Superior temporal gyrus (tissue), 1 donor: ENCODE measurements at regions not wholly inside any gene's neighbourhood (a gene's known extent, or its start where the extent isn't known, plus 50 kb on each side); places are given as distances from the start of the nearest gene placed in this dataset.

Source experiments
- DNase-seq: peaks from one replicate; pipeline ENCODE4 v3.0.0-alpha.2; 2016; ENCODE audit errors: extremely low spot score

GRCh38 chrX:130974323-130974722 is 71.3 kb upstream of the ENOX2 start:
- no peak for DNase-seq

GRCh38 chrX:130975947-130976346 is 72.9 kb upstream of the ENOX2 start:
- DNase-seq = peak; percentile 71

GRCh38 chrX:130981836-130982235 is 76.3 kb upstream of the ARHGAP36 start:
- no peak for DNase-seq

- DNase-seq = no peak
Measured at GRCh38 chrX:130984782-130985181, 73.4 kb upstream of the ARHGAP36 start.

- no peak for DNase-seq
Measured at GRCh38 chrX:130987241-130987640, 70.9 kb upstream of the ARHGAP36 start.

GRCh38 chrX:130990723-130991122 is 67.4 kb upstream of the ARHGAP36 start:
- no peak for DNase-seq

GRCh38 chrX:130994671-130995070 is 63.5 kb upstream of the ARHGAP36 start:
- DNase-seq = no peak

GRCh38 chrX:130995439-130995838 is 62.7 kb upstream of the ARHGAP36 start:
- DNase-seq = no peak

- DNase-seq = no peak
Measured at GRCh38 chrX:130997314-130997713, 60.8 kb upstream of the ARHGAP36 start.

- no peak for DNase-seq
Measured at GRCh38 chrX:130999360-130999759, 58.8 kb upstream of the ARHGAP36 start.
